ENCODE measurements at regions not wholly inside any gene's neighbourhood (a gene's known extent, or its start where the extent isn't known, plus 50 kb on each side); places are given as distances from the start of the nearest gene placed in this dataset.
"Not testable (repeated sequence)": the region's sequence is repeated elsewhere in the genome, so short reads cannot be mapped to it uniquely, and the experiment has no call there.

DNA sequence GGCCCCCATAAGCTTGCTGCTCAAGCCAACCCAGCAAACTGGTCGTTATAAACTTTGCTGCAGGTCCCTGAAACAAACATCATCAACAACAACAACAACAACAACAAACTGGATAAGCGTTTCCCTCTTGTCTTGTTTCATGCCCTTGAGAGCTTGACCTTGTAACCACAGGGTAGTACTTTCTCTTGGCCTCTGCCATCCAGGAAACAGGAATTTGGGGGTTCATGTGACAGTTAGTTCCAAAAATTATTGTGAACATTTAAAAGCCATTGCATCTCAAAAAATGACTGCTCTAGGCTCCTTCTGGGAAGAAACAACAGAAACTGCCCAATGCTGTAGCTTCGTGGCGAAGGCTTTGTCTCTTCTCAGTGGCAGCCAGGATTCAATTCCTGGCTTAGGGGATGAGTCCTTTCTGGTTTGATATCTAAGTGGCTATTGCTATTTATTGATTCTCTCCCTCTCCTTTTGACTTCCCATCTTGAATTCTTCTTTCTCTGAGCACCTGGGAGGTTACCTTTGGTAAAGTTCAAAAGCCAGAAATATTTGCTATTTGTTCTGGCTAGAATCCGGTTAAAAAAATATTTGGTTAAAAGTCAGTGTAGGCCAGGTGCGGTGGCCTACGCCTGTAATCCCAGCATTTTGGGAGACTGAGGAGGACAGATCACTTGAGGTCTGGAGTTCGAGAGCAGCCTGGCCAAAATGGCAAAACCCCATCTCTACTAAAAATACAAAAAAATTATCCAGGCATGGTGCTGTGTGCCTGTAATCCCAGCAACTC, 52.0 kb upstream of the CPM start:
- intact Hi-C loops (cut with DNase I) = no loop called here
- Histone ChIP-seq H3K27me3 (no peaks in the 10 kb centered on the region), H3K36me3 (replicated peaks in 1 of 2; ENCODE audit: insufficient read depth in 1 of 2, low read depth in 2 of 2) (no peaks in the 10 kb centered on the region), H3K9me3 (no peaks in the 10 kb centered on the region), H3K4me3 (no peak overlapping the region), H3K27ac (no peak overlapping the region), H3K4me1 (no peaks in the 10 kb centered on the region)
- DNase-seq (no peak), ATAC-seq (no peak)
- no peak for TF ChIP-seq POLR2A (IDR thresholded peaks at IDR 0.05)
- TF ChIP-seq, protein P1, sequence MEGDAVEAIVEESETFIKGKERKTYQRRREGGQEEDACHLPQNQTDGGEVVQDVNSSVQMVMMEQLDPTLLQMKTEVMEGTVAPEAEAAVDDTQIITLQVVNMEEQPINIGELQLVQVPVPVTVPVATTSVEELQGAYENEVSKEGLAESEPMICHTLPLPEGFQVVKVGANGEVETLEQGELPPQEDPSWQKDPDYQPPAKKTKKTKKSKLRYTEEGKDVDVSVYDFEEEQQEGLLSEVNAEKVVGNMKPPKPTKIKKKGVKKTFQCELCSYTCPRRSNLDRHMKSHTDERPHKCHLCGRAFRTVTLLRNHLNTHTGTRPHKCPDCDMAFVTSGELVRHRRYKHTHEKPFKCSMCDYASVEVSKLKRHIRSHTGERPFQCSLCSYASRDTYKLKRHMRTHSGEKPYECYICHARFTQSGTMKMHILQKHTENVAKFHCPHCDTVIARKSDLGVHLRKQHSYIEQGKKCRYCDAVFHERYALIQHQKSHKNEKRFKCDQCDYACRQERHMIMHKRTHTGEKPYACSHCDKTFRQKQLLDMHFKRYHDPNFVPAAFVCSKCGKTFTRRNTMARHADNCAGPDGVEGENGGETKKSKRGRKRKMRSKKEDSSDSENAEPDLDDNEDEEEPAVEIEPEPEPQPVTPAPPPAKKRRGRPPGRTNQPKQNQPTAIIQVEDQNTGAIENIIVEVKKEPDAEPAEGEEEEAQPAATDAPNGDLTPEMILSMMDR (IDR thresholded peaks at IDR 0.05) = no peak
- WGBS, 2 donors = 67% methylated on average over 8 of the region's 8 CpGs

DNA sequence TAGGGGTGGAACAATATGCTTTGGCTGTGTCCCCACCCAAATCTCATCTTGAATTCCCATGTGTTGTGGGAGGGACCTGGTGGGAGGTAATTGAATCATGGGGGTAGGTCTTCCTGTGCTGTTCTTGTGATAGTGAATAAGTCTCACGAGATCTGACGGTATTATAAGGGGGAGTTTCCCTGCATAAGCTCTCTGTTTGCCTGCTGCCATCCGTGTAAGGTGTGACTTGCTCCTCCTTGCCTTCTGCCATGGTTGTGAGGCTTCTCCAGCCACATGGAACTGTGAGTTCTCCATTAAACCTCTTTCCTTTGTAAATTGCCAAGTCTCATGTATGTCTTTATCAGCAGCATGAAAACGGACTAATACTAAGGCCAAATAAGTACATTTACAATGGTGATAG, 64.6 kb upstream of the CPM start:
- H3K36me3 ChIP-seq (replicated peaks in 1 of 2; ENCODE audit: insufficient read depth in 1 of 2, low read depth in 2 of 2); intact Hi-C loops (cut with DNase I); DNase-seq; H3K4me1 ChIP-seq; H3K9me3 ChIP-seq; H3K27me3 ChIP-seq; ATAC-seq; H3K4me3 ChIP-seq; H3K27ac ChIP-seq: not testable (repeated sequence)
- whole genome bisulfite sequencing, 2 donors = 81 to 91% methylated on average over 4 of the region's 4 CpGs

DNA sequence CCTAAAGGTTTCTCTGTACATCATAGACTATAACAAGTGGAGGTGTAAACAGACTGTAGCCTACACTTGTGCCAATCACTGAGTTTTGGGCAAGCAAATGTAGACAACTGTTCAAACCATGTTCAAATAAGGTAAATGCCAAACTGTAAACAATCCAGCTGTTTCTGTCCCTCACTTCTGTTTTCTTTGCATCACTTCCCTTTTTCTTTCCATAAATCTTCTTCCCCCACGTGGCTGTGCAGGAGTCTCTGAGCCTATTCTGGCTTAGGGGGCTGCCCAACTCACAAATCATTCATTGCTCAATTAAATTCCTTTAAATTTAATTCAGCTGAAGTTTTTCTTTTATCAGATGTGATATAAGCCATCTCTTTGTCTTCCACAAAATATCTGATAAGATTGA, 65.1 kb upstream of the CPM start:
- no peaks in the 10 kb centered on the region for H3K4me1 ChIP-seq
- TF ChIP-seq, protein P1 (IDR thresholded peaks at IDR 0.05) = no peak
- TF ChIP-seq POLR2A (IDR thresholded peaks at IDR 0.05) = no peak
- WGBS, 2 donors = 75 to 81% methylated on average over 1 of the region's 1 CpG
- ATAC-seq = no peak
- DNase-seq = no peak
- H3K4me3 ChIP-seq = no peak overlapping the region
- intact Hi-C loops (cut with DNase I) = no loop called here
- no peaks in the 10 kb centered on the region for H3K27me3 ChIP-seq
- no peak overlapping the region for H3K27ac ChIP-seq
- no peaks in the 10 kb centered on the region for H3K9me3 ChIP-seq
- no peaks in the 10 kb centered on the region for H3K36me3 ChIP-seq (replicated peaks in 1 of 2; ENCODE audit: insufficient read depth in 1 of 2, low read depth in 2 of 2)

DNA sequence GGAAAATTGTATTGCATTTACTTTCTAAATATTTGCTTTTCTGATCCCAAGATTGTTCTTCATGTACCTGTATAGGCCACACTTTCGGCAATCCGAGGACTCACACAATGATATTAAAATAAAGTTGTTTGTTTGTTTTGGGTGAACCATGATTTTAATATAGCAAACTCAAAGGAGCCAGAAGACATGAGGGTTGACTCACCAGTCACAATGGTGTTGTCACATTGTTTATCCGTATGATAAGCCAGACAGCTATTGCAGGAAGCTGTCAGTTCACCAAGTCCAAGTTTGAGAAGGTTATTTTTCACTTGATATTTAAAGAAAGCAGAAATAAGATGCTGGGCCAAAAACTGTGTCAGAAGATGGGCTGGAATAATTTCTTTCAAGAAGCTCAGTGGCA, 67.1 kb upstream of the CPM start:
- no peaks in the 10 kb centered on the region for H3K36me3 ChIP-seq (replicated peaks in 1 of 2; ENCODE audit: insufficient read depth in 1 of 2, low read depth in 2 of 2)
- ATAC-seq (no peak), DNase-seq (no peak)
- no peak for TF ChIP-seq POLR2A (IDR thresholded peaks at IDR 0.05)
- TF ChIP-seq, protein P1 (IDR thresholded peaks at IDR 0.05) = no peak
- no peak overlapping the region for H3K4me3 ChIP-seq
- no peaks in the 10 kb centered on the region for H3K27me3 ChIP-seq
- 58 to 63% methylated on average over 3 of the region's 3 CpGs for WGBS, 2 donors
- intact Hi-C loops (cut with DNase I) = no loop called here
- no peak overlapping the region for H3K27ac ChIP-seq
- no peaks in the 10 kb centered on the region for H3K9me3 ChIP-seq
- H3K4me1 ChIP-seq = no peaks in the 10 kb centered on the region

DNA sequence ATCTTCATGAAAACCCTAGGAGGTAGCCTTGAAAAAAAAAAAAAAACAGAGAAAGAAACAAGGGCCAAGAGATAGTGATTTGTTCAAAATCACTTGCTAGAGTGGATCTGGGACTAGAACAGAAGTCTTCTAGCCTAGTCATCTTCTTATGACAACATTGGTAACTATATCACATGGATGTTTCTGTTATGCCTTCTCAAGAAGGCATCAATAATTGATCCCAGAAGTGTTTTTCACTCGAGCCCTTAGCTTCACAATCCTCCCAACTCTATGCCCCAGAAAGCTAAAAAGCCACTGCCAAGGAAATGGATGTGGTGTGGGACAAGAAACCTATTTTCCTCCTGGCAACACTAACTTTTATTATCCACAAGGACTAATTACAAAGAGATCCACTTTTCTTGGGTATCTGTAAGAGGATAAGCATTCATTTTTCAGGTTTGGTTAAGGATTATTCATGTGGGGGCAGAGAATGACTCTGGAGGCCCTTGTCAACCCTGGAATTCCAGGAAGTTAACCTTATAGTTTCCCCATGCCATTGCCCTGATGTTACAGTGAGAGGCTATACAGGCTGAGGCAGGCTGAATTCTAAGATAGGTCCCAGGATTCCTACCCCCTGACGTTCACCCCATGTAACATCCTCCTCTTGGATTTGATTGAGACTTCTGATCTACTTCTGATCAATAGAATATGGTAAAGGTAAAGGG, 67.7 kb upstream of the CPM start:
- no peak overlapping the region for H3K4me3 ChIP-seq
- no peaks in the 10 kb centered on the region for H3K9me3 ChIP-seq
- ATAC-seq = no peak
- intact Hi-C loops (cut with DNase I) = no loop called here
- TF ChIP-seq, protein P1 (IDR thresholded peaks at IDR 0.05) = no peak
- TF ChIP-seq POLR2A (IDR thresholded peaks at IDR 0.05) = no peak
- no peaks in the 10 kb centered on the region for H3K36me3 ChIP-seq (replicated peaks in 1 of 2; ENCODE audit: insufficient read depth in 1 of 2, low read depth in 2 of 2)
- 64 to 66% methylated on average over 2 of the region's 2 CpGs for WGBS, 2 donors
- H3K27ac ChIP-seq = no peak overlapping the region
- no peaks in the 10 kb centered on the region for H3K4me1 ChIP-seq
- no peaks in the 10 kb centered on the region for H3K27me3 ChIP-seq
- DNase-seq = no peak

Data from body of pancreas (tissue), 4 donors.